Large intestine (tissue), 3 donors: ENCODE measurements at regions not wholly inside any gene's neighbourhood (a gene's known extent, or its start where the extent isn't known, plus 50 kb on each side); places are given as distances from the start of the nearest gene placed in this dataset.
"Not testable (repeated sequence)": the region's sequence is repeated elsewhere in the genome, so short reads cannot be mapped to it uniquely, and the experiment has no call there.

Experiments used
- DNase-seq, 2 donors: peaks; one replicate each; pipeline versions ENCODE4 v3.0.0 to v3.0.0-alpha.2; 2013
- H3K27ac ChIP-seq: one replicate; pipeline ENCODE4 v1.5.1; 2013; ENCODE audit warnings: low read length
- H3K27me3 ChIP-seq: 2 replicates; pipeline ENCODE4 v1.6.1; 2013; ENCODE audit warnings: low read length; ENCODE audit not compliant: control insufficient read depth, insufficient read depth
- H3K36me3 ChIP-seq: 2 replicates; pipeline ENCODE4 v1.6.1; 2013; ENCODE audit warnings: low read length; ENCODE audit not compliant: control insufficient read depth, insufficient read depth
- H3K4me1 ChIP-seq: one replicate; pipeline ENCODE4 v1.6.1; 2013; ENCODE audit warnings: low read length; ENCODE audit not compliant: control insufficient read depth, insufficient read depth
- H3K4me3 ChIP-seq: one replicate; pipeline ENCODE4 v1.5.1; 2013; ENCODE audit warnings: low read length
- H3K9me3 ChIP-seq: one replicate; pipeline ENCODE4 v1.6.1; 2013; ENCODE audit warnings: mild to moderate bottlenecking, low read depth, low read length, moderate library complexity; ENCODE audit not compliant: control insufficient read depth
- WGBS: methylation state at CpG from one replicate; pipeline ENCODE4 v1.1.5; 2013; ENCODE audit warnings: low lambda C conversion rate; ENCODE audit not compliant: insufficient coverage; 5-methylcytosine and 5-hydroxymethylcytosine counted together

DNA sequence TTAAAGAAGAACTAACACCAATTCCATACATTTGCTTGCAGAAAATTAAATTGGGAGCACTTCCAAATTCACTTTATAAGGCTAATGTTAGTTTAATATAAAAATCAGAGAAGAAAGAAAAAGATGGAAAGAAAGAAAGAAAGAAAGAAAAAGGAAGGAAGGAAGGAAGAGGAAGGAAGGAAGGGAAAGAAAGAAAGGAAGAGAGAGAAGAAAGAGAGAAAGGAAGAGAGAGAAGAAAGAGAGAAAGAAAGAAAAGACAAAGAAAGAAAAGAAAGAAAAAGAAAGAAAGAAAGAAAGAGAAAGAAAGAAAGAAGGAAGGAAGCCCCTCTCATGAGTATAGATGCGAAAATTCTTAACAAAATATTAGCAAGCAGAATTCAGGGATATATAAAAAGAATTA lies 267.7 kb downstream of the RPAP3 start:
- no peaks in the 10 kb centered on the region for H3K9me3 ChIP-seq
- no peaks in the 10 kb centered on the region for H3K27me3 ChIP-seq
- no peak overlapping the region for H3K27ac ChIP-seq
- no peak for DNase-seq
- H3K4me1 ChIP-seq = no peaks in the 10 kb centered on the region
- H3K36me3 ChIP-seq = no peaks in the 10 kb centered on the region
- 83% methylated on average over 1 of the region's 1 CpG for WGBS
- no peak overlapping the region for H3K4me3 ChIP-seq

DNA sequence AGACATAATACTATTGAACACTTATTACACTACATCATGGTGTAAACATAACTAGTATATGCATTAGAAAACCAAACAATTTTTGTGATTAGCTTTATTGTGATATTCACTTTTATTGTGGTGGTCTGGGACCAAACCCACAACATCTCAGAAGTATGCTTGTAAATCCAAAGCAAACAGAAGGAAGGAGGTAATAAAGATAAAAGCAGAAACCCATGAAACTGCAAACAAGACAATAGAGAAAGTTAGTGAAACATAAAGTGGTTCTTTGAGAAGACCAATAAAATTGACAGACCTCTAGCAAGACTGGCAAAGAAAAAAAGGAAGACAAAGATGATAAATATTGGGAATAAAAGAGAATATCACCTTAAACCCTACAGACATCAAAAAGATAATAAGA lies 268.3 kb downstream of the RPAP3 start:
- no peak overlapping the region for H3K27ac ChIP-seq
- no peaks in the 10 kb centered on the region for H3K27me3 ChIP-seq
- H3K4me1 ChIP-seq = no peaks in the 10 kb centered on the region
- H3K9me3 ChIP-seq = no peaks in the 10 kb centered on the region
- DNase-seq = peak in 1 of 2 donors; percentile 8
- no peak overlapping the region for H3K4me3 ChIP-seq
- no peaks in the 10 kb centered on the region for H3K36me3 ChIP-seq

DNA sequence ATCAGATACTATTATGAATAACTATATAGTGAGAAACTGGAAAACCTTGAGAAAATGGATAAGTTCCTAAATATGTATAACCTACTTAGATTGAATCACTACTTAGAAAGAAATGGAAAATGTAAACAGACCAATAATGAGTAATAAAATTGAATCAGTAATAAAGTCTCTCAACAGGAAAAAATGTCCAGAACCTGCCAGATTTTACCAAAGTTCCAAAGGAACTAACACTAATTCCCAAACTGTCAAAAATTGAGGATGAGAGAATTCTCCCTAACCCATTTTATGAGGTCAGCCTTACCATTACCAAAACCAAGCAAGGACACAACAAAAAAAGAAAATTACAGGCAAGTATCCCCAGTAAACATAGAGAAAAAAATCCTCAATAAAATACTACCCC lies 272.0 kb downstream of the RPAP3 start:
- Histone ChIP-seq H3K36me3 (no peaks in the 10 kb centered on the region), H3K4me3 (no peak overlapping the region), H3K27me3 (no peaks in the 10 kb centered on the region), H3K27ac (no peak overlapping the region), H3K9me3 (no peaks in the 10 kb centered on the region), H3K4me1 (no peaks in the 10 kb centered on the region)
- no peak for DNase-seq

DNA sequence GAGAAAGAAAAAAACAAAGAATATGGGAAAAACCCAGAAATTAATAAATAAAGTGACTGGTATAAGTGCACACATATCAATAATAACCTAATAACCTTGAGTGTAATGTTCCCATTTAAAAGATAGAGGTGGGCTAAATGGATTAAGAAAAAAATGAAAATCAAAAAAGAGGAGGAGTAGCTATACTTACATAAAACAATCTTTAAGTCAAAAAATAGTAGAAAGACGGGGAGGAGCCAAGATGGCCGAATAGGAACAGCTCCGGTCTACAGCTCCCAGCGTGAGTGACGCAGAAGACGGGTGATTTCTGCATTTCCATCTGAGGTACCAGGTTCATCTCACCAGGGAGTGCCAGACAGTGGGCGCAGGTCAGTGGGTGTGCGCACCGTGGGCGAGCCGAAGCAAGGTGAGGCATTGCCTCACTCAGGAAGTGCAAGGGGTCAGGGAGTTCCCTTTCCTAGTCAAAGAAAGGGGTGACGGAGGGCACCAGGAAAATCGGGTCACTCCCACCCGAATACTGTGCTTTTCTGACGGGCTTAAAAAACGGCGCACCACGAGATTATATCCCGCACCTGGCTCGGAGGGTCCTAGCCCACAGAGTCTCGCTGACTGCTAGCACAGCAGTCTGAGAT lies 279.0 kb downstream of the RPAP3 start:
- H3K4me1 ChIP-seq, H3K27me3 ChIP-seq, H3K36me3 ChIP-seq, H3K9me3 ChIP-seq, H3K4me3 ChIP-seq, H3K27ac ChIP-seq, DNase-seq: not testable (repeated sequence)
- no CpG with 5 or more reads among the region's 21 CpGs for WGBS

DNA sequence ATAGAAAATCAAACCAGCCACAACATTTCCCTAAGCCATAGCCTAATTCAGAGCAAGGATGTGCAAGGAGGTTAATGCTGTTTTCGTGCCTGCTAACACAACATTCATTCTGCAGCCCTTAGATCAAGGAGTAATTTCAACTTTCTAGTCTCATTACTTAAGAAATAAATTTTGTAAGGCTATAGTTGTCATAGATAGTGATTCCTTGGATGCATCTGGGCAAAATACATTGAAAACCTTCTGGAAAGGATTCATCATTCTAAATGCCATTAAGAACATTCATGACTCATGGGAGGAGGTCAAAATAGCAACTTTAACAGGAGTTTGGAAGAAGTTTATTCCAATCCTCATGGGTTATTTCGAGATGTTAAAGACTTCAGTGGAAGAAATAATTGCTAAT lies 283.2 kb downstream of the RPAP3 start:
- DNase-seq = no peak
- Histone ChIP-seq H3K27me3 (no peaks in the 10 kb centered on the region), H3K36me3 (no peaks in the 10 kb centered on the region), H3K9me3 (no peaks in the 10 kb centered on the region), H3K4me3 (no peak overlapping the region), H3K4me1 (no peaks in the 10 kb centered on the region), H3K27ac (no peak overlapping the region)
- WGBS = no CpG with 5 or more reads among the region's 2 CpGs

DNA sequence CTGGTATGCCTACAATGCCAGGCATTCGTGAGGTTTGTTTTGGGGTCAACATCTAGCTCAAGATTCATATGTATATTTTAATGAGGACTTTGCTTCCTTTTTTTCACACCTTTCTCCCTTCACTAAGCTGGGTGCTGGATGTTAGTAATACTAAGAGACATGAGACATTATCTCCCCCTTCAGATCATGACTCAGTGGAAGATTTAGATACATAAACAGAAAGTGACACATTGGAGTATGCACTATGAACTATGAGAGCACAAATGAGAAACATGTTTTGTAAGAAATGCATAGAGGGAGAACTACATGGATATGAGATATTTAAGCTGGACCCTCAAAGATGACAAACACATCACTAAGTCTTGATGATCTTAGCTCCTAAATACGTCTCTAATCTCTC lies 286.3 kb downstream of the RPAP3 start:
- Histone ChIP-seq H3K4me3 (no peak overlapping the region), H3K27ac (no peak overlapping the region), H3K36me3 (no peaks in the 10 kb centered on the region), H3K27me3 (no peaks in the 10 kb centered on the region), H3K9me3 (no peaks in the 10 kb centered on the region), H3K4me1 (peaks cover 1% of the 10 kb centered on the region)
- no CpG with 5 or more reads among the region's 2 CpGs for WGBS
- no peak for DNase-seq

DNA sequence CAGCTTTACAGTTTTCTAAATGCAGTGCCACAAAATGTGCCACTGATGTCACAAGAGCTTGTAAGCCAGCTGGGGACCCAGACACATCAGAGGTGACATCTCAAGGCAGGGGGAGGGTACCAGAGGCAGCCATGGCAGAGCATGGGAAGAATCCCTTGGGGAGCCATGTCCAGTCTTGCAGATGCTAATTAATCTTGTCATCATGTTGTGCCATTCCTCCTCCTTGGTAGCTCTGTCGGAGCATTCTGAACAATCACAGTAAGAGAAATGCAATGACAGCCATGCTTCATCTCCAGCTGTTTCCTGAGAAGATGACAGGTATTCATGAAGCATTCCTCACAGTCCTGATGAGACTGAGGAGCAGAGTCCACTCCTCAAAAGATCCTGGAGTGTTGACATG lies 287.9 kb downstream of the RPAP3 start:
- Histone ChIP-seq H3K4me1 (peaks cover 15% of the 10 kb centered on the region), H3K9me3 (no peaks in the 10 kb centered on the region), H3K4me3 (no peak overlapping the region), H3K36me3 (no peaks in the 10 kb centered on the region), H3K27ac (no peak overlapping the region), H3K27me3 (no peaks in the 10 kb centered on the region)
- no CpG with 5 or more reads among the region's 1 CpG for WGBS
- DNase-seq = no peak

DNA sequence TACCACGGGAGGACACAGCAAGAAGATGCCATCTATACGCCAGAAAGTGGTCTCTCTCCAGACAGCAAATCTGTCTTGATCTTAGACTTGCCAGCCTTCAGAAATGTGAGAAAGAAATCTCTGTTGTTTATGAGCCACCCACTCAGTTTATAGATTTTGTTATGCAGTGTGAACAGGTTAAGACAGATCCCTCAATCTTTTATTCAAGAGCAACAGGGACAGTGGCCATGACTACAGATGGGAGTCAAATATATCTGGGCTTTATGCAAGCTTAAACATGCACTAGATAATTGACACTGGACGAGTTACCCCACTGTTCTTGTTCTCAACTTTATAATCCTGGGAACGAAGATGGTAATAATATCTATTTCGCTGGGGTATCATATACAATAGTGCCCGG lies 288.7 kb downstream of the RPAP3 start:
- Histone ChIP-seq H3K36me3 (no peaks in the 10 kb centered on the region), H3K4me3 (no peak overlapping the region), H3K4me1 (peaks cover 16% of the 10 kb centered on the region), H3K27me3 (no peaks in the 10 kb centered on the region), H3K27ac (no peak overlapping the region), H3K9me3 (no peaks in the 10 kb centered on the region)
- no CpG with 5 or more reads among the region's 6 CpGs for WGBS
- DNase-seq = no peak

DNA sequence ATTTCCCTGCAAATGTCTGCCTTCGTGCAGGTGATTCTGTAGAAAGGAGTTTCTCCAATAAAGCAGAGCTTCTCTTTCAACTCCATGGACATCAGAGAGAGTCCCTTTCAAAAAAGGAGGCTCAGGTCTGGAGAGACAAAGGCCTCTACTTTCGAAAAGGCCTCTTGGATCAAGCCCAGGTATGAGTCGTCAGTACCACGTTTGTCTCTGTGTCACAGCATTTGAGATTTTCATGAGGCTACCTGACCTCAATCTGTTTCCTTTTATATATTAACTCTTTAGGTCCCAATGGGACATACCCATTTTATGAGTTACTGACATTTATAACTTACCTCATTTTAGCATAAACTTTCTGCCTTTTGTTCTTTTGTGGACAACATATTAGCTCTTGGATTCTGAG lies 290.8 kb downstream of the RPAP3 start:
- no peak overlapping the region for H3K4me3 ChIP-seq
- H3K9me3 ChIP-seq = no peaks in the 10 kb centered on the region
- H3K36me3 ChIP-seq = no peaks in the 10 kb centered on the region
- H3K27me3 ChIP-seq = no peaks in the 10 kb centered on the region
- no peak for DNase-seq
- H3K27ac ChIP-seq = no peak overlapping the region
- H3K4me1 ChIP-seq = peaks cover 16% of the 10 kb centered on the region
- 50% methylated on average over 2 of the region's 4 CpGs for WGBS

DNA sequence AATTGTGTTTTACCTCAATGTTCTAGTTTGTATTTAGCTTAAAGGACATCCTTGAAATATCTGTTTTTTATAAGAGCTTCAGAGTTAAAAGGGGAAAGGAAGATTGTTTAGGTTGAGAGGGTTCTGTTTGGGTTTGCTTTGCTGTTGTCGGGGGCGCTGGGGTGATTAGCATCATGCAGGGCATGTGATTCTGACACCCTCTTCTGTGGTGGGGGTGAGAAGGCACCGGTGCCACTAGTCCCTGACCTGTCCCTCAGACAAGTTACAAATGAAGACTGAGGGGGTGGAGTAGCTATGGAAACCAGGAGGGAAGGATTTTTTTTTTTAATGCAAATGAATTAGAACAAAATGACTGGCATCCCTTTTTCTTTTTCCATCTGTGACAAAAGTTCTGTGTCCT lies 291.3 kb downstream of the RPAP3 start:
- Histone ChIP-seq H3K4me3 (no peak overlapping the region), H3K36me3 (no peaks in the 10 kb centered on the region), H3K9me3 (no peaks in the 10 kb centered on the region), H3K27ac (peak overlapping the region; percentile 93), H3K4me1 (peaks cover 16% of the 10 kb centered on the region), H3K27me3 (no peaks in the 10 kb centered on the region)
- no peak for DNase-seq
- WGBS = 80% methylated on average over 1 of the region's 3 CpGs

DNA sequence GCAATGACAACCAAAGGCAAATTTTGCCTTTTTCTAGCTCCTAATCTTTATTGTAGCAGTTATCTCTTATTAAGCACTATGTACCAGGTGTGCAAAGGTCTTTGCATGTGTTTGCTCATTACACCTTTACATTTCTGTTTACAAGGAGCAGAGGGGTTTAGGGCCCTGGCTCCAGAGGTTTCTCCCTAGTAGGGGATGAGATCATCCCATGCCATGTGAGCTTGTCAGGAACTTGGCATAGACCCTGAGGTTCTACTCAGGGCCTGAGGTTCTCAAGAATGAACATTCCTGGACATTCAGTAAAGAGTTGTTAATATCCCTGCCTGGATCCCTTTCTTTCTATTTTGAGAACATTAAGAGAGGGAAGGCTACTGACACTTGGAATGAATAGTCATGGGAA lies 292.0 kb downstream of the RPAP3 start:
- peak; percentile 90 to 94 for DNase-seq
- Histone ChIP-seq H3K4me1 (peaks cover 16% of the 10 kb centered on the region), H3K4me3 (no peak overlapping the region), H3K27ac (peak overlapping the region; percentile 93), H3K27me3 (no peaks in the 10 kb centered on the region), H3K36me3 (no peaks in the 10 kb centered on the region), H3K9me3 (no peaks in the 10 kb centered on the region)
